ENCODE measurements at regions not wholly inside any gene's neighbourhood (a gene's known extent, or its start where the extent isn't known, plus 50 kb on each side); places are given as distances from the start of the nearest gene placed in this dataset.

- H3K4me2 ChIP-seq (replicated peaks; ENCODE audit: low read depth, low read length, poor library complexity, severe bottlenecking): no peak overlapping the region
Observed at GRCh38 chr16:48918520-48919258, 308.7 kb upstream of the N4BP1 start.

More at GRCh38 chr16:48918520-48919258, 308.7 kb upstream of the N4BP1 start:
- Mint-ChIP-seq H3K27ac (no peak overlapping the region), H3K4me3 (no peak overlapping the region), H3K9me3 (ENCODE audit: insufficient read depth) (peaks cover 2% of the 10 kb centered on the region), H3K4me1 (no peaks in the 10 kb centered on the region), H3K27me3 (no peaks in the 10 kb centered on the region)
- Histone ChIP-seq H3K9ac (ENCODE audit: low read length) (no peak overlapping the region), H3K79me2 (ENCODE audit: control insufficient read depth, insufficient read depth, low read length) (no peaks in the 10 kb centered on the region), H3K27me3 (replicated peaks in 1 of 4; ENCODE audit: control extremely low read depth in 1 of 4, control insufficient read depth in 3 of 4, insufficient read depth in 4 of 4, low read length in 3 of 4) (no peaks in the 10 kb centered on the region), H3K9me3 (ENCODE audit: control extremely low read depth in 1 of 3, control insufficient read depth in 2 of 3, insufficient read depth in 1 of 3, low read length in 2 of 3) (peaks cover 0 to 7% (median 0%) of the 10 kb centered on the region in 3 donors), H3K36me3 (replicated peaks in 1 of 2; ENCODE audit: control extremely low read depth in 1 of 2, control insufficient read depth in 1 of 2, extremely low read depth in 1 of 2, insufficient read depth in 2 of 2, low read length in 1 of 2) (no peaks in the 10 kb centered on the region), H4K20me1 (ENCODE audit: control insufficient read depth, insufficient read depth, low read length, poor library complexity, severe bottlenecking) (no peaks in the 10 kb centered on the region), H3K27ac (ENCODE audit: low read length in 2 of 2) (no peak overlapping the region), H3K4me1 (ENCODE audit: control insufficient read depth in 2 of 2, insufficient read depth in 2 of 2, low read length in 2 of 2) (no peaks in the 10 kb centered on the region), H3K4me3 (ENCODE audit: control extremely low read depth in 1 of 5, extremely low read depth in 1 of 5, insufficient read depth in 1 of 5, low read depth in 2 of 5, low read length in 4 of 5) (no peak overlapping the region), H2AFZ (ENCODE audit: insufficient read depth, low read depth, low read length, poor library complexity, severe bottlenecking) (no peak overlapping the region)
- intact Hi-C loops (cut with micrococcal nuclease): no loop called here
- WGBS (ENCODE audit: insufficient coverage): 68% methylated on average over 2 of the region's 4 CpGs
- ChIA-PET CTCF (no interaction called here), POLR2A (no interaction called here)
- ATAC-seq (ENCODE audit: low read depth) (no peak), DNase-seq (no peak)
- TF ChIP-seq EZH2 (IDR thresholded peaks at IDR 0.05; ENCODE audit: borderline replicate concordance, insufficient read depth, low read depth, low read length, poor library complexity, severe bottlenecking): no peak
- TF ChIP-seq CTCF (IDR thresholded peaks at IDR 0.05): no peak

All from B cell (primary cell).